ENCODE measurements at regions not wholly inside any gene's neighbourhood (a gene's known extent, or its start where the extent isn't known, plus 50 kb on each side); places are given as distances from the start of the nearest gene placed in this dataset.

GRCh38 chr13:79710376-79710775 lies 229.4 kb downstream of the NDFIP2 start:
- intact Hi-C loops (cut with DNase I, micrococcal nuclease), result no loop called here
- ATAC-seq (ENCODE audit: poor library complexity) (no peak), DNase-seq (no peak)
- no peak overlapping the region for H3K27ac Mint-ChIP-seq
- no peaks in the 10 kb centered on the region for H3K4me1 Mint-ChIP-seq (ENCODE audit: low read depth)
- H3K4me1 ChIP-seq (ENCODE audit: insufficient read depth, low read length), result no peaks in the 10 kb centered on the region
- TF ChIP-seq CTCF (IDR thresholded peaks at IDR 0.05), result no peak
- H3K4me3 ChIP-seq (ENCODE audit: low read length), result no peak overlapping the region
- no peaks in the 10 kb centered on the region for H3K9me3 Mint-ChIP-seq
- ChIA-PET CTCF (no interaction called here), POLR2A (no interaction called here)
- no peaks in the 10 kb centered on the region for H3K27me3 ChIP-seq (ENCODE audit: control insufficient read depth in 1 of 2, insufficient read depth in 2 of 2, low read length in 2 of 2)
- H3K9me3 ChIP-seq (ENCODE audit: control insufficient read depth in 1 of 2, insufficient read depth in 1 of 2, low read length in 2 of 2), result no peaks in the 10 kb centered on the region
- no peak overlapping the region for H3K4me3 Mint-ChIP-seq
- H3K27ac ChIP-seq (ENCODE audit: low read depth in 1 of 2, low read length in 2 of 2), result no peak overlapping the region
- peaks cover 3% of the 10 kb centered on the region for H3K27me3 Mint-ChIP-seq
- no peaks in the 10 kb centered on the region for H3K36me3 ChIP-seq (ENCODE audit: insufficient read depth, low read length)
- no peaks in the 10 kb centered on the region for H3K36me3 Mint-ChIP-seq (ENCODE audit: low read depth)

- no peak for TF ChIP-seq CTCF (IDR thresholded peaks at IDR 0.05)
- no peak overlapping the region for H3K27ac Mint-ChIP-seq
- no peaks in the 10 kb centered on the region for H3K36me3 ChIP-seq (ENCODE audit: insufficient read depth, low read length)
- ATAC-seq (ENCODE audit: poor library complexity), result no peak
- no peak overlapping the region for H3K4me3 ChIP-seq (ENCODE audit: low read length)
- H3K9me3 Mint-ChIP-seq, result no peaks in the 10 kb centered on the region
- intact Hi-C loops (cut with DNase I, micrococcal nuclease), result no loop called here
- no peaks in the 10 kb centered on the region for H3K36me3 Mint-ChIP-seq (ENCODE audit: low read depth)
- CTCF ChIA-PET, result no interaction called here
- DNase-seq, result no peak
- POLR2A ChIA-PET, result no interaction called here
- H3K4me3 Mint-ChIP-seq, result no peak overlapping the region
- H3K27ac ChIP-seq (ENCODE audit: low read depth in 1 of 2, low read length in 2 of 2), result no peak overlapping the region
- H3K27me3 ChIP-seq (ENCODE audit: control insufficient read depth in 1 of 2, insufficient read depth in 2 of 2, low read length in 2 of 2), result no peaks in the 10 kb centered on the region
- no peaks in the 10 kb centered on the region for H3K9me3 ChIP-seq (ENCODE audit: control insufficient read depth in 1 of 2, insufficient read depth in 1 of 2, low read length in 2 of 2)
- H3K27me3 Mint-ChIP-seq, result peaks cover 3% of the 10 kb centered on the region
- H3K4me1 ChIP-seq (ENCODE audit: insufficient read depth, low read length), result no peaks in the 10 kb centered on the region
- H3K4me1 Mint-ChIP-seq (ENCODE audit: low read depth), result no peaks in the 10 kb centered on the region
Measured at GRCh38 chr13:79709471-79709870, 228.5 kb downstream of the NDFIP2 start.

- Histone ChIP-seq H3K36me3 (ENCODE audit: insufficient read depth, low read length) (no peaks in the 10 kb centered on the region), H3K27ac (ENCODE audit: low read depth in 1 of 2, low read length in 2 of 2) (no peak overlapping the region), H3K27me3 (ENCODE audit: control insufficient read depth in 1 of 2, insufficient read depth in 2 of 2, low read length in 2 of 2) (no peaks in the 10 kb centered on the region), H3K9me3 (ENCODE audit: control insufficient read depth in 1 of 2, insufficient read depth in 1 of 2, low read length in 2 of 2) (no peaks in the 10 kb centered on the region), H3K4me3 (ENCODE audit: low read length) (no peak overlapping the region), H3K4me1 (ENCODE audit: insufficient read depth, low read length) (no peaks in the 10 kb centered on the region)
- no peak overlapping the region for H3K27ac Mint-ChIP-seq
- H3K9me3 Mint-ChIP-seq, result no peaks in the 10 kb centered on the region
- DNase-seq (no peak), ATAC-seq (ENCODE audit: poor library complexity) (no peak)
- TF ChIP-seq CTCF (IDR thresholded peaks at IDR 0.05), result no peak
- ChIA-PET CTCF (no interaction called here), POLR2A (no interaction called here)
- no peak overlapping the region for H3K4me3 Mint-ChIP-seq
- H3K27me3 Mint-ChIP-seq, result no peaks in the 10 kb centered on the region
- H3K36me3 Mint-ChIP-seq (ENCODE audit: low read depth), result no peaks in the 10 kb centered on the region
- H3K4me1 Mint-ChIP-seq (ENCODE audit: low read depth), result no peaks in the 10 kb centered on the region
- intact Hi-C loops (cut with DNase I, micrococcal nuclease), result no loop called here
Measured at GRCh38 chr13:79703772-79704171, 222.8 kb downstream of the NDFIP2 start.

Data from CD4-positive, alpha-beta T cell (primary cell).